Osteocyte (in vitro differentiated cells): ENCODE measurements at regions not wholly inside any gene's neighbourhood (a gene's known extent, or its start where the extent isn't known, plus 50 kb on each side); places are given as distances from the start of the nearest gene placed in this dataset.

Source experiments
- DNase-seq: peaks from one replicate; pipeline ENCODE4 v3.0.0; 2021; ENCODE audit warnings: mixed read lengths; ENCODE audit not compliant: unreplicated experiment; ENCODE audit errors: extremely low spot score
- H3K27ac Mint-ChIP-seq: one replicate; pipeline ENCODE4 v1.8.0; 2021; ENCODE audit warnings: mild to moderate bottlenecking, mixed read lengths; ENCODE audit not compliant: unreplicated experiment
- H3K27me3 Mint-ChIP-seq: one replicate; pipeline ENCODE4 v1.8.0; 2021; ENCODE audit warnings: mixed read lengths; ENCODE audit not compliant: unreplicated experiment
- H3K36me3 Mint-ChIP-seq: one replicate; pipeline ENCODE4 v1.8.0; 2021; ENCODE audit warnings: mixed read lengths; ENCODE audit not compliant: unreplicated experiment
- H3K4me1 Mint-ChIP-seq: one replicate; pipeline ENCODE4 v1.8.0; 2021; ENCODE audit warnings: mixed read lengths; ENCODE audit not compliant: unreplicated experiment
- H3K4me3 Mint-ChIP-seq: one replicate; pipeline ENCODE4 v1.8.0; 2021; ENCODE audit warnings: mild to moderate bottlenecking, moderate library complexity, mixed read lengths; ENCODE audit not compliant: unreplicated experiment
- H3K9me3 Mint-ChIP-seq: one replicate; pipeline ENCODE4 v1.8.0; 2021; ENCODE audit warnings: mixed read lengths; ENCODE audit not compliant: unreplicated experiment
- CTCF ChIP-seq: fragments of 200-600 bp; sonication (generic); IDR thresholded peaks from 2 replicates; pipeline ENCODE4 v1.5.0; 2021; ENCODE audit warnings: antibody characterized with exemption, mild to moderate bottlenecking, moderate library complexity

- no peak for TF ChIP-seq CTCF
- H3K36me3 Mint-ChIP-seq, result no peaks in the 10 kb centered on the region
- peak overlapping the region; percentile 35 for H3K27ac Mint-ChIP-seq
- no peaks in the 10 kb centered on the region for H3K27me3 Mint-ChIP-seq
- no peaks in the 10 kb centered on the region for H3K9me3 Mint-ChIP-seq
- DNase-seq, result no peak
- H3K4me3 Mint-ChIP-seq, result no peak overlapping the region
- H3K4me1 Mint-ChIP-seq, result peaks cover 31% of the 10 kb centered on the region
Measured at GRCh38 chr2:150012986-150013385, 425.4 kb upstream of the MMADHC start.

- DNase-seq, result no peak
- no peak overlapping the region for H3K4me3 Mint-ChIP-seq
- H3K27ac Mint-ChIP-seq, result no peak overlapping the region
Measured at GRCh38 chr2:150011161-150011730, 423.7 kb upstream of the MMADHC start.

DNA sequence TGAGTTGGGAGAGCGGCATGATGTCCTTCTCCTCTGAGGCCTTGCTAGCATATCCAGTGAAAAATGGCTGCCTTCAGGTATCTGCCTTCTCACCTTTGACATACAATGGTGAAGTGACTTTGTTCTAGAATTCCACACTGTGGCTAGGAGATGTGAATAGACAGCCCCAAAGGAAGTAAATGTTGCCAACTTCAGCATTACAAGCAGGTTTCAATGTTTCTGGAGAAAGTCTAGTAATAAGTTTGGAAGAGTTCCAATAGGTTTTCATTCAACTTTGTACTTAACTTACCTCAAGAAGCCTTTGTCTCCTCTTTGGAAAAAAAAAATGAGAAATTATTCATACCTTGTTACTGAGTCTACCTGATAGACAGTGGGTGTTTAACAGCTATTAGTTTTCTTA is 421.3 kb upstream of the MMADHC start:
- Mint-ChIP-seq H3K36me3 (no peaks in the 10 kb centered on the region), H3K4me1 (peaks cover 31% of the 10 kb centered on the region), H3K27me3 (no peaks in the 10 kb centered on the region), H3K27ac (no peak overlapping the region), H3K9me3 (no peaks in the 10 kb centered on the region), H3K4me3 (no peak overlapping the region)
- no peak for DNase-seq
- TF ChIP-seq CTCF, result no peak

More at GRCh38 chr2:150011161-150011730, 423.7 kb upstream of the MMADHC start:
- Mint-ChIP-seq H3K36me3 (no peaks in the 10 kb centered on the region), H3K27me3 (no peaks in the 10 kb centered on the region), H3K9me3 (no peaks in the 10 kb centered on the region), H3K4me1 (peaks cover 31% of the 10 kb centered on the region)
- no peak for TF ChIP-seq CTCF

- no peak for TF ChIP-seq CTCF
- no peak overlapping the region for H3K4me3 Mint-ChIP-seq
- H3K9me3 Mint-ChIP-seq, result no peaks in the 10 kb centered on the region
- H3K4me1 Mint-ChIP-seq, result peaks cover 22% of the 10 kb centered on the region
- no peak for DNase-seq
- H3K27ac Mint-ChIP-seq, result no peak overlapping the region
- no peaks in the 10 kb centered on the region for H3K36me3 Mint-ChIP-seq
- no peaks in the 10 kb centered on the region for H3K27me3 Mint-ChIP-seq
Measured at GRCh38 chr2:150007815-150008430, 420.3 kb upstream of the MMADHC start.

DNA sequence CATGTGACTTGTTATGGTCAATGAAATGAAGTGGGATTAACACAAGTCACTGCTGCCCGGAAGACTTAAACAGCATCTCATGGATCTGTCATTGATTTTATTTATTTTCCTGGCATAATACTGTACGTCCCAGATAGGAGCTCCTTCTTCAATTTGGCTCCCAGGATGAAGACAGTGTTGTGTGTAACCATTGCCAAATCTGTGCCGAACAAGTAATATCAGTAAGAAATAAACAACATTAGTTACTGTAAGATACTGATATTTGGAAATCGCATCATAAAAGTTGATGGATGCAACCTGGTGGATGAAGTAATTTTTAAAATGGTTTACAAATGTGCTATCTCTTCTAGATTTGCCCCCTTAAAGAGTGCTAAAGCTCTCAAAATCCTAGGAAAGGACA is 419.0 kb upstream of the MMADHC start:
- Mint-ChIP-seq H3K4me1 (peaks cover 11% of the 10 kb centered on the region), H3K4me3 (no peak overlapping the region), H3K9me3 (no peaks in the 10 kb centered on the region), H3K36me3 (no peaks in the 10 kb centered on the region), H3K27me3 (no peaks in the 10 kb centered on the region), H3K27ac (no peak overlapping the region)
- no peak for TF ChIP-seq CTCF
- DNase-seq, result no peak
